PFSK-1 (cell line): ENCODE measurements at regions not wholly inside any gene's neighbourhood (a gene's known extent, or its start where the extent isn't known, plus 50 kb on each side); places are given as distances from the start of the nearest gene placed in this dataset.

Experiments used
- FOXP2 ChIP-seq: optimal IDR thresholded peaks from 2 replicates; pipeline ENCODE3; 2011; ENCODE audit warnings: borderline replicate concordance, control low read depth, inconsistent platforms; ENCODE audit not compliant: insufficient read depth; ENCODE audit errors: extremely low read length, extremely low read depth
- POLR2AphosphoS5 ChIP-seq: IDR thresholded peaks from 2 replicates; pipeline ENCODE4 v1.6.1; 2012; ENCODE audit warnings: low read depth, mild to moderate bottlenecking, control low read depth, low read length, moderate library complexity
- REST ChIP-seq, 2 experiments: IDR thresholded peaks; 2 replicates each; pipeline versions ENCODE4 v1.6.1 to v1.8.0; 2011 to 2012; ENCODE audit warnings: low read depth in 2 of 2, low read length in 2 of 2, control low read depth in 1 of 2, inconsistent platforms in 1 of 2, mild to moderate bottlenecking in 1 of 2, moderate library complexity in 1 of 2; ENCODE audit not compliant: insufficient read depth in 1 of 2
- SIN3A ChIP-seq: IDR thresholded peaks from 2 replicates; pipeline ENCODE4 v1.6.1; 2012; ENCODE audit warnings: mild to moderate bottlenecking, low read length, moderate library complexity, borderline replicate concordance; ENCODE audit not compliant: insufficient read depth
- TAF1 ChIP-seq: IDR thresholded peaks from 2 replicates; pipeline ENCODE4 v1.6.1; 2012; ENCODE audit warnings: low read length, control low read depth, borderline replicate concordance; ENCODE audit not compliant: insufficient read depth

GRCh38 chr6:140905050-140905449 lies 1227.7 kb upstream of the GJE1 start:
- TF ChIP-seq TAF1 (no peak), POLR2AphosphoS5 (no peak), REST (IDR thresholded peaks at IDR 0.05; ENCODE audit: insufficient read depth in 1 of 2, low read depth in 2 of 2, low read length in 2 of 2) (no peak), FOXP2 (no peak), SIN3A (no peak)
